H1 (cell line): ENCODE measurements at regions not wholly inside any gene's neighbourhood (a gene's known extent, or its start where the extent isn't known, plus 50 kb on each side); places are given as distances from the start of the nearest gene placed in this dataset.

Source experiments
- SP1 ChIP-seq: IDR thresholded peaks from 2 replicates; pipeline ENCODE4 v1.6.1; 2011; ENCODE audit warnings: low read depth, low read length
- TF ChIP-seq, protein P1 (sequence below): fragments of 300-600 bp; sonication (generic); IDR thresholded peaks from 2 replicates; pipeline ENCODE4 v1.7.1; 2012; ENCODE audit warnings: low read length, moderate library complexity, mild to moderate bottlenecking, inconsistent platforms; ENCODE audit not compliant: insufficient replicate concordance
- TF ChIP-seq, protein P2 (sequence below): IDR thresholded peaks from 2 replicates; pipeline ENCODE4 v1.6.1; 2012; ENCODE audit warnings: low read length, inconsistent platforms

DNA sequence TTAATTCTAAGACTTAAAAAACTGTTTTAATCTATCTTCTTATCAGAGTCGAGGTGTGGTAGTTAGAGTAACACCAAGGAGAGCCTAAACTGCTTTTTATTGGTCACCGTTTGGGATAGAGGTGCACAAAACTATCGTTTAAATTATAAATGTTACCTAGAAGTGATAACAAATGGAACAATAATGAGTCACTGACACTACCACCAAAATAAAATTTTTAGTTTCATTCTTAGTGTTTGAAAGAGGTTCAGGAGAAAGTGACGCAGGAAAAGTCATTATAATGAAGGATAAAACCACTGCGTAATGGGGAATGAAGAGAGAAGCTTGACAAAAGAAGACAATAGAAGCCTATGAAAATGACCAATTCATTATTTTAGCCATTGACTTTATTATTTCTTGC lies 158.2 kb downstream of the COX18 start (continued):
- TF ChIP-seq, protein P1, sequence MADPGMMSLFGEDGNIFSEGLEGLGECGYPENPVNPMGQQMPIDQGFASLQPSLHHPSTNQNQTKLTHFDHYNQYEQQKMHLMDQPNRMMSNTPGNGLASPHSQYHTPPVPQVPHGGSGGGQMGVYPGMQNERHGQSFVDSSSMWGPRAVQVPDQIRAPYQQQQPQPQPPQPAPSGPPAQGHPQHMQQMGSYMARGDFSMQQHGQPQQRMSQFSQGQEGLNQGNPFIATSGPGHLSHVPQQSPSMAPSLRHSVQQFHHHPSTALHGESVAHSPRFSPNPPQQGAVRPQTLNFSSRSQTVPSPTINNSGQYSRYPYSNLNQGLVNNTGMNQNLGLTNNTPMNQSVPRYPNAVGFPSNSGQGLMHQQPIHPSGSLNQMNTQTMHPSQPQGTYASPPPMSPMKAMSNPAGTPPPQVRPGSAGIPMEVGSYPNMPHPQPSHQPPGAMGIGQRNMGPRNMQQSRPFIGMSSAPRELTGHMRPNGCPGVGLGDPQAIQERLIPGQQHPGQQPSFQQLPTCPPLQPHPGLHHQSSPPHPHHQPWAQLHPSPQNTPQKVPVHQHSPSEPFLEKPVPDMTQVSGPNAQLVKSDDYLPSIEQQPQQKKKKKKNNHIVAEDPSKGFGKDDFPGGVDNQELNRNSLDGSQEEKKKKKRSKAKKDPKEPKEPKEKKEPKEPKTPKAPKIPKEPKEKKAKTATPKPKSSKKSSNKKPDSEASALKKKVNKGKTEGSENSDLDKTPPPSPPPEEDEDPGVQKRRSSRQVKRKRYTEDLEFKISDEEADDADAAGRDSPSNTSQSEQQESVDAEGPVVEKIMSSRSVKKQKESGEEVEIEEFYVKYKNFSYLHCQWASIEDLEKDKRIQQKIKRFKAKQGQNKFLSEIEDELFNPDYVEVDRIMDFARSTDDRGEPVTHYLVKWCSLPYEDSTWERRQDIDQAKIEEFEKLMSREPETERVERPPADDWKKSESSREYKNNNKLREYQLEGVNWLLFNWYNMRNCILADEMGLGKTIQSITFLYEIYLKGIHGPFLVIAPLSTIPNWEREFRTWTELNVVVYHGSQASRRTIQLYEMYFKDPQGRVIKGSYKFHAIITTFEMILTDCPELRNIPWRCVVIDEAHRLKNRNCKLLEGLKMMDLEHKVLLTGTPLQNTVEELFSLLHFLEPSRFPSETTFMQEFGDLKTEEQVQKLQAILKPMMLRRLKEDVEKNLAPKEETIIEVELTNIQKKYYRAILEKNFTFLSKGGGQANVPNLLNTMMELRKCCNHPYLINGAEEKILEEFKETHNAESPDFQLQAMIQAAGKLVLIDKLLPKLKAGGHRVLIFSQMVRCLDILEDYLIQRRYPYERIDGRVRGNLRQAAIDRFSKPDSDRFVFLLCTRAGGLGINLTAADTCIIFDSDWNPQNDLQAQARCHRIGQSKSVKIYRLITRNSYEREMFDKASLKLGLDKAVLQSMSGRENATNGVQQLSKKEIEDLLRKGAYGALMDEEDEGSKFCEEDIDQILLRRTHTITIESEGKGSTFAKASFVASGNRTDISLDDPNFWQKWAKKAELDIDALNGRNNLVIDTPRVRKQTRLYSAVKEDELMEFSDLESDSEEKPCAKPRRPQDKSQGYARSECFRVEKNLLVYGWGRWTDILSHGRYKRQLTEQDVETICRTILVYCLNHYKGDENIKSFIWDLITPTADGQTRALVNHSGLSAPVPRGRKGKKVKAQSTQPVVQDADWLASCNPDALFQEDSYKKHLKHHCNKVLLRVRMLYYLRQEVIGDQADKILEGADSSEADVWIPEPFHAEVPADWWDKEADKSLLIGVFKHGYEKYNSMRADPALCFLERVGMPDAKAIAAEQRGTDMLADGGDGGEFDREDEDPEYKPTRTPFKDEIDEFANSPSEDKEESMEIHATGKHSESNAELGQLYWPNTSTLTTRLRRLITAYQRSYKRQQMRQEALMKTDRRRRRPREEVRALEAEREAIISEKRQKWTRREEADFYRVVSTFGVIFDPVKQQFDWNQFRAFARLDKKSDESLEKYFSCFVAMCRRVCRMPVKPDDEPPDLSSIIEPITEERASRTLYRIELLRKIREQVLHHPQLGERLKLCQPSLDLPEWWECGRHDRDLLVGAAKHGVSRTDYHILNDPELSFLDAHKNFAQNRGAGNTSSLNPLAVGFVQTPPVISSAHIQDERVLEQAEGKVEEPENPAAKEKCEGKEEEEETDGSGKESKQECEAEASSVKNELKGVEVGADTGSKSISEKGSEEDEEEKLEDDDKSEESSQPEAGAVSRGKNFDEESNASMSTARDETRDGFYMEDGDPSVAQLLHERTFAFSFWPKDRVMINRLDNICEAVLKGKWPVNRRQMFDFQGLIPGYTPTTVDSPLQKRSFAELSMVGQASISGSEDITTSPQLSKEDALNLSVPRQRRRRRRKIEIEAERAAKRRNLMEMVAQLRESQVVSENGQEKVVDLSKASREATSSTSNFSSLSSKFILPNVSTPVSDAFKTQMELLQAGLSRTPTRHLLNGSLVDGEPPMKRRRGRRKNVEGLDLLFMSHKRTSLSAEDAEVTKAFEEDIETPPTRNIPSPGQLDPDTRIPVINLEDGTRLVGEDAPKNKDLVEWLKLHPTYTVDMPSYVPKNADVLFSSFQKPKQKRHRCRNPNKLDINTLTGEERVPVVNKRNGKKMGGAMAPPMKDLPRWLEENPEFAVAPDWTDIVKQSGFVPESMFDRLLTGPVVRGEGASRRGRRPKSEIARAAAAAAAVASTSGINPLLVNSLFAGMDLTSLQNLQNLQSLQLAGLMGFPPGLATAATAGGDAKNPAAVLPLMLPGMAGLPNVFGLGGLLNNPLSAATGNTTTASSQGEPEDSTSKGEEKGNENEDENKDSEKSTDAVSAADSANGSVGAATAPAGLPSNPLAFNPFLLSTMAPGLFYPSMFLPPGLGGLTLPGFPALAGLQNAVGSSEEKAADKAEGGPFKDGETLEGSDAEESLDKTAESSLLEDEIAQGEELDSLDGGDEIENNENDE = no peak
- TF ChIP-seq, protein P2, sequence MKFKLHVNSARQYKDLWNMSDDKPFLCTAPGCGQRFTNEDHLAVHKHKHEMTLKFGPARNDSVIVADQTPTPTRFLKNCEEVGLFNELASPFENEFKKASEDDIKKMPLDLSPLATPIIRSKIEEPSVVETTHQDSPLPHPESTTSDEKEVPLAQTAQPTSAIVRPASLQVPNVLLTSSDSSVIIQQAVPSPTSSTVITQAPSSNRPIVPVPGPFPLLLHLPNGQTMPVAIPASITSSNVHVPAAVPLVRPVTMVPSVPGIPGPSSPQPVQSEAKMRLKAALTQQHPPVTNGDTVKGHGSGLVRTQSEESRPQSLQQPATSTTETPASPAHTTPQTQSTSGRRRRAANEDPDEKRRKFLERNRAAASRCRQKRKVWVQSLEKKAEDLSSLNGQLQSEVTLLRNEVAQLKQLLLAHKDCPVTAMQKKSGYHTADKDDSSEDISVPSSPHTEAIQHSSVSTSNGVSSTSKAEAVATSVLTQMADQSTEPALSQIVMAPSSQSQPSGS = no peak
- no peak for TF ChIP-seq SP1
